PC-3 (cell line): ENCODE measurements at regions not wholly inside any gene's neighbourhood (a gene's known extent, or its start where the extent isn't known, plus 50 kb on each side); places are given as distances from the start of the nearest gene placed in this dataset.
A peak's percentile ranks its signal among the peaks of the same experiment; 100 is the strongest.

Experiments
- ATAC-seq: fragments of 200-7000 bp; cut with Tn5 transposase; 2 replicates; pipeline ENCODE4 v1.9.1; 2020; ENCODE audit warnings: mild to moderate bottlenecking, moderate library complexity
- BruUV-seq: library from RNA; stranded (reverse); fragments of 400-500 nt; replicated peaks from 2 replicates; lab custom pipeline; 2021; lab: Mats Ljungman, UMichigan
- CTCF ChIA-PET: fragments of 300-600 bp; sonication (Branson Sonifier 250); formaldehyde crosslinking; loops from one replicate; lab custom pipeline; 2022; ENCODE audit warnings: antibody characterized with exemption; lab: Charles Lee
- POLR2A ChIA-PET: fragments of 300-600 bp; sonication (Branson Sonifier 250); formaldehyde crosslinking; loops from one replicate; lab custom pipeline; 2022; ENCODE audit warnings: antibody characterized with exemption; ENCODE audit not compliant: unreplicated experiment; lab: Charles Lee
- DNase-seq: peaks from one replicate; pipeline ENCODE4 v3.0.0-alpha.2; 2015
- H2AFZ ChIP-seq: fragments of 300-600 bp; sonication (generic); 2 replicates; pipeline ENCODE4 v1.6.0; 2016; ENCODE audit warnings: antibody characterized with exemption, low read length
- H3F3A ChIP-seq: fragments of 300-600 bp; sonication (generic); one replicate; pipeline ENCODE4 v1.6.0; 2017; ENCODE audit warnings: antibody characterized with exemption, low read length, control low read depth, mild to moderate bottlenecking; ENCODE audit not compliant: unreplicated experiment
- H3K27ac ChIP-seq: fragments of 300-600 bp; sonication (generic); 2 replicates; pipeline ENCODE4 v1.5.1; 2016; ENCODE audit warnings: mild to moderate bottlenecking, low read length
- H3K27me3 ChIP-seq: fragments of 300-600 bp; sonication (generic); 2 replicates; pipeline ENCODE4 v1.6.1; 2016; ENCODE audit warnings: low read length, mixed read lengths
- H3K36me3 ChIP-seq: fragments of 300-600 bp; sonication (generic); 2 replicates; pipeline ENCODE4 v1.6.1; 2016; ENCODE audit warnings: low read depth, mixed run types, low read length, mixed read lengths
- H3K4me1 ChIP-seq: fragments of 300-600 bp; sonication (generic); 2 replicates; pipeline ENCODE4 v1.5.1; 2016; ENCODE audit warnings: low read length; ENCODE audit not compliant: insufficient read depth
- H3K4me2 ChIP-seq: fragments of 300-600 bp; sonication (generic); 2 replicates; pipeline ENCODE4 v1.6.0; 2016; ENCODE audit warnings: low read length
- H3K4me3 ChIP-seq: fragments of 300-600 bp; sonication (generic); 2 replicates; pipeline ENCODE4 v1.5.1; 2016; ENCODE audit warnings: mild to moderate bottlenecking, low read length, mixed read lengths
- H3K79me2 ChIP-seq: fragments of 300-600 bp; sonication (generic); 2 replicates; pipeline ENCODE4 v1.6.1; 2017; ENCODE audit warnings: low read length, mixed read lengths
- H3K9ac ChIP-seq: fragments of 300-600 bp; sonication (generic); 2 replicates; pipeline ENCODE4 v1.6.0; 2016; ENCODE audit warnings: mild to moderate bottlenecking, low read length
- H3K9me2 ChIP-seq: fragments of 300-600 bp; sonication (generic); replicated peaks from 2 replicates; pipeline ENCODE4 v1.6.1; 2016; ENCODE audit warnings: mixed run types, low read length, mixed read lengths
- H3K9me3 ChIP-seq: fragments of 300-600 bp; sonication (generic); 2 replicates; pipeline ENCODE4 v1.6.1; 2016; ENCODE audit warnings: low read length, mixed read lengths
- H4K20me1 ChIP-seq: fragments of 300-600 bp; sonication (generic); 2 replicates; pipeline ENCODE4 v1.6.1; 2016; ENCODE audit warnings: low read length, mixed read lengths
- EZH2 ChIP-seq: fragments of 300-600 bp; sonication (generic); IDR thresholded peaks from one replicate; pipeline ENCODE4 v1.6.1; 2017; ENCODE audit warnings: antibody characterized with exemption, mild to moderate bottlenecking, low read length; ENCODE audit not compliant: unreplicated experiment
- EZH2phosphoT487 ChIP-seq: fragments of 300-600 bp; sonication (generic); IDR thresholded peaks from 2 replicates; pipeline ENCODE4 v1.6.1; 2018; ENCODE audit warnings: mild to moderate bottlenecking, antibody characterized with exemption, low read length, borderline replicate concordance
- intact Hi-C: fragments of 100-400 bp; cut with micrococcal nuclease; formaldehyde crosslinking; loops from 2 replicates; pipeline ENCODE4 v1.9.0; 2023
- TF ChIP-seq, protein P1 (sequence below): fragments of 300-600 bp; sonication (generic); conservative IDR thresholded peaks from 2 replicates; pipeline ENCODE4 v1.5.1; 2017; ENCODE audit warnings: antibody characterized with exemption, low read depth, mild to moderate bottlenecking, low read length

DNA sequence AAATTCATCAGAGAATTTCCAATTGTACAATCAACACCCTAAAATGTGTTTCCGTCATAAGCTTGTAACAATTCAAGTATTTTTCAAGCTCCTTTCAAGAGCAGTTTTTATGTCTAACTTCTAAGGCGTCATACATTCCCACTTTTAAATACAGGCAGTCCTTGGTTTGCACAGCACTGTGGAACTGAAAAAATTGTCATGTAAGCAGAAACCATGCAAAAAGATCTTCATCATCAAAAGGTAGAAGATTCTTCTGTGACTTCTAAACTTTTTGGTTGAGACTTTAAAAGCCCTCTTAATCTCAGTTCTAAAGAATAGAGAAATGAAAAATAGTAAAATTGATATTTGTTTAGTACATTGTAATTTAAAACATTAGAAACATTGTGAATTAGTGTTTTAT is 315.6 kb downstream of the TPBG start:
- BruUV-seq, result no TSS peak
- H2AFZ ChIP-seq, result no peak overlapping the region
- no peak overlapping the region for H3K4me3 ChIP-seq
- intact Hi-C loops, result no loop called here
- H3K4me1 ChIP-seq, result peaks cover 29% of the 10 kb centered on the region
- no peaks in the 10 kb centered on the region for H4K20me1 ChIP-seq
- H3K9me3 ChIP-seq, result peaks cover 8% of the 10 kb centered on the region; the same call in 1 of the 2 replicates
- no peak for ATAC-seq
- TF ChIP-seq EZH2phosphoT487, result no peak
- TF ChIP-seq, protein P1, sequence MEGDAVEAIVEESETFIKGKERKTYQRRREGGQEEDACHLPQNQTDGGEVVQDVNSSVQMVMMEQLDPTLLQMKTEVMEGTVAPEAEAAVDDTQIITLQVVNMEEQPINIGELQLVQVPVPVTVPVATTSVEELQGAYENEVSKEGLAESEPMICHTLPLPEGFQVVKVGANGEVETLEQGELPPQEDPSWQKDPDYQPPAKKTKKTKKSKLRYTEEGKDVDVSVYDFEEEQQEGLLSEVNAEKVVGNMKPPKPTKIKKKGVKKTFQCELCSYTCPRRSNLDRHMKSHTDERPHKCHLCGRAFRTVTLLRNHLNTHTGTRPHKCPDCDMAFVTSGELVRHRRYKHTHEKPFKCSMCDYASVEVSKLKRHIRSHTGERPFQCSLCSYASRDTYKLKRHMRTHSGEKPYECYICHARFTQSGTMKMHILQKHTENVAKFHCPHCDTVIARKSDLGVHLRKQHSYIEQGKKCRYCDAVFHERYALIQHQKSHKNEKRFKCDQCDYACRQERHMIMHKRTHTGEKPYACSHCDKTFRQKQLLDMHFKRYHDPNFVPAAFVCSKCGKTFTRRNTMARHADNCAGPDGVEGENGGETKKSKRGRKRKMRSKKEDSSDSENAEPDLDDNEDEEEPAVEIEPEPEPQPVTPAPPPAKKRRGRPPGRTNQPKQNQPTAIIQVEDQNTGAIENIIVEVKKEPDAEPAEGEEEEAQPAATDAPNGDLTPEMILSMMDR, result no peak
- TF ChIP-seq EZH2, result no peak
- no peaks in the 10 kb centered on the region for H3K27me3 ChIP-seq
- DNase-seq, result no peak
- H3K27ac ChIP-seq, result peak overlapping the region; percentile 97; the same call in 1 of the 2 replicates
- POLR2A ChIA-PET, result no interaction called here
- CTCF ChIA-PET, result no interaction called here
- H3K4me2 ChIP-seq, result no peak overlapping the region
- no peaks in the 10 kb centered on the region for H3K9me2 ChIP-seq
- H3K79me2 ChIP-seq, result no peaks in the 10 kb centered on the region
- H3F3A ChIP-seq, result no peaks in the 10 kb centered on the region
- H3K9ac ChIP-seq, result no peak overlapping the region
- H3K36me3 ChIP-seq, result peaks cover 7% of the 10 kb centered on the region; the same call in 1 of the 2 replicates

DNA sequence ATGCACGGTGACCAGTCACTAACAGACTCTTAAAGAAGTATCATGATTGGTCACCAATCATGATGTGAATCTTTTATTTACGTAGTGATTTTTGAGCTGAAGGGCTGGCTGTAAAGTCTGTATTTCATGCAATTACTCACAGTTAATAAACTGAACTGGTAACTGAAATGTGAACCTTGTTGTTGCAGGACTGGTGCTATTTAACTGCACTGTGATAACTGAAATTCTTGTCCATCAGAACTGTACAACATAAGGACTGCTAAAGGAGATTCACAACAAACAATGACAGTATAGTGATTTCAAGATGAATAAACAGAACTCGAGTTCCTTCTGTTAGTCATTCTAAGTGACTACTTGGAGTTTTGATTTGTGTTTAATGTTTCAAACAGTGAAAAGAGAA is 316.6 kb downstream of the TPBG start:
- intact Hi-C loops, result loop anchor here (2.0 kb wide), 1 partner anchor 197 kb away; no protein-coding TSS in a partner anchor
- no peak for TF ChIP-seq EZH2
- no peak for TF ChIP-seq EZH2phosphoT487
- TF ChIP-seq, protein P1, result no peak
- Histone ChIP-seq H3K36me3 (peaks cover 7% of the 10 kb centered on the region; the same call in 1 of the 2 replicates), H3K9me3 (peaks cover 8% of the 10 kb centered on the region; the same call in 1 of the 2 replicates), H4K20me1 (no peaks in the 10 kb centered on the region), H3K4me2 (peak overlapping the region; percentile 46), H3F3A (no peaks in the 10 kb centered on the region), H3K27ac (peak overlapping the region; percentile 97), H3K27me3 (no peaks in the 10 kb centered on the region), H3K9me2 (no peaks in the 10 kb centered on the region), H3K9ac (no peak overlapping the region), H3K4me1 (peaks cover 29% of the 10 kb centered on the region), H3K4me3 (no peak overlapping the region), H2AFZ (no peak overlapping the region), H3K79me2 (no peaks in the 10 kb centered on the region)
- CTCF ChIA-PET, result no interaction called here
- BruUV-seq, result no TSS peak
- ATAC-seq (peak; percentile 80), DNase-seq (peak; percentile 77)
- POLR2A ChIA-PET, result no interaction called here

DNA sequence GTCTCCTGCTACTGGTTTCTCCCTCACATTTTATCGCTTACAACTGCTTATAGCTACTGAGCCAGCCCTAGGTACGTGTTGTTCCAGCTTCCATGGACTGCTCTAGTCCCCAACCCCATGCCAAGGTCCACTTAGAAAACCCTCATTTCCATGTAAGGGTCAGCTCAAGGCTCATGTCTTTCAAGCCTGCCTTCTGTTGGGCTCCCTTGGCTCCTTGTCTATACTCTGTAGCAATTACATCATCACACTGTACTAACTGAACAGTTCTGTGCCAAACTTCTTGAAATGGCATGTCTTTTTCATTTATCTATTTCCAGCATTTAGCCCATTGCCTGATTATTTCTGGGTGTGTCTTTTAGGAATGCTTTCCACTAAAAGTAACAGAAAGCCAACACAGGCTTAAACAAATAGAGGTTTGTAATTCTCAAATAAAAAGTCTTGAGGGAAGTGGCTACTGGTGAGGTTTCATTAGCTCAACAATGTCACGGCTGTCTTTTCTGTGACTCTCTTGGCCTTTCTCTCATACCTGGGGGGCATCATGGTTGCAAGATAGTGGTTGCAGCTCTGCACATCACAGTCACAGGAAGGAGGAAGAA is 317.6 kb downstream of the TPBG start:
- no peaks in the 10 kb centered on the region for H3F3A ChIP-seq
- no peaks in the 10 kb centered on the region for H3K79me2 ChIP-seq
- ATAC-seq (peak; percentile 75), DNase-seq (peak; percentile 71)
- intact Hi-C loops, result loop anchor here (1.0 to 2.0 kb wide), 2 partner anchors 35 to 196 kb away; no protein-coding TSS in a partner anchor
- H3K27ac ChIP-seq, result peak overlapping the region; percentile 97
- ChIA-PET POLR2A (interaction anchor here (0.5 to 0.6 kb wide), 2 partner anchors 16 to 451 kb away, joined by 5 to 6 read pairs; no protein-coding TSS in a partner anchor), CTCF (no interaction called here)
- H3K27me3 ChIP-seq, result no peaks in the 10 kb centered on the region
- H3K4me3 ChIP-seq, result peak overlapping the region; percentile 35; the same call in 1 of the 2 replicates
- H2AFZ ChIP-seq, result peak overlapping the region; percentile 46
- H3K36me3 ChIP-seq, result peaks cover 7% of the 10 kb centered on the region; the same call in 1 of the 2 replicates
- peaks cover 29% of the 10 kb centered on the region for H3K4me1 ChIP-seq
- no TSS peak for BruUV-seq
- H3K9ac ChIP-seq, result peak overlapping the region; percentile 73
- TF ChIP-seq, protein P1, result no peak
- TF ChIP-seq EZH2phosphoT487 (no peak), EZH2 (no peak)
- H4K20me1 ChIP-seq, result no peaks in the 10 kb centered on the region
- peaks cover 8% of the 10 kb centered on the region; the same call in 1 of the 2 replicates for H3K9me3 ChIP-seq
- no peaks in the 10 kb centered on the region for H3K9me2 ChIP-seq
- H3K4me2 ChIP-seq, result peak overlapping the region; percentile 37
